B cell (primary cell): ENCODE measurements at regions not wholly inside any gene's neighbourhood (a gene's known extent, or its start where the extent isn't known, plus 50 kb on each side); places are given as distances from the start of the nearest gene placed in this dataset.

ENCODE experiments used
- ATAC-seq: fragments of 200-7000 bp; cut with Tn5 transposase; one replicate; pipeline ENCODE4 v1.10.0; 2021; ENCODE audit warnings: low read depth, mild to moderate bottlenecking, moderate number of reproducible peaks, moderate library complexity
- CTCF ChIA-PET: fragments of 350-600 bp; sonication (Branson Sonifier 250); formaldehyde crosslinking; loops from one replicate; lab custom pipeline; 2021; ENCODE audit warnings: antibody characterized with exemption, inconsistent platforms; lab: Charles Lee
- POLR2A ChIA-PET: fragments of 350-600 bp; sonication (Branson Sonifier 250); formaldehyde crosslinking; loops from one replicate; lab custom pipeline; 2021; ENCODE audit warnings: antibody characterized with exemption; lab: Charles Lee
- DNase-seq: peaks from one replicate; pipeline ENCODE4 v3.0.0; 2013
- H2AFZ ChIP-seq: 2 replicates; pipeline ENCODE4 v1.6.1; 2012; ENCODE audit warnings: mild to moderate bottlenecking, low read depth, low read length; ENCODE audit not compliant: insufficient read depth, poor library complexity, severe bottlenecking
- H3K27ac ChIP-seq, 2 donors: 1 replicate in 1 of 2; 2 replicates in 1 of 2; pipeline ENCODE4 v1.5.1; 2012 to 2013; ENCODE audit warnings: low read length in 2 of 2, mild to moderate bottlenecking in 2 of 2, moderate library complexity in 1 of 2
- H3K27me3 ChIP-seq, 4 experiments: fragments of 200-600 bp in 1 of 4; sonication (generic) in 1 of 4; replicated peaks in 1 of 4; 1 replicate in 2 of 4; 2 replicates in 2 of 4; pipeline versions ENCODE4 v1.6.1 to v1.7.0; 2013 to 2016; ENCODE audit warnings: low read length in 3 of 4, mild to moderate bottlenecking in 2 of 4, mixed read lengths in 1 of 4, moderate library complexity in 1 of 4; ENCODE audit not compliant: insufficient read depth in 4 of 4, control insufficient read depth in 3 of 4; ENCODE audit errors: control extremely low read depth in 1 of 4
- H3K36me3 ChIP-seq, 2 experiments: replicated peaks in 1 of 2; 1 replicate in 1 of 2; 2 replicates in 1 of 2; pipeline versions ENCODE4 v1.6.1 to v1.7.1; 2013; ENCODE audit warnings: low read length in 1 of 2; ENCODE audit not compliant: insufficient read depth in 2 of 2, control insufficient read depth in 1 of 2; ENCODE audit errors: control extremely low read depth in 1 of 2, extremely low read depth in 1 of 2
- H3K4me1 ChIP-seq, 2 donors: fragments of 200-600 bp in 1 of 2; sonication (generic) in 1 of 2; 1 replicate in 1 of 2; 2 replicates in 1 of 2; pipeline versions ENCODE4 v1.5.1 to v1.6.1; 2013 to 2017; ENCODE audit warnings: low read length in 2 of 2; ENCODE audit not compliant: control insufficient read depth in 2 of 2, insufficient read depth in 2 of 2
- H3K4me2 ChIP-seq: replicated peaks from 2 replicates; pipeline ENCODE3; 2012; ENCODE audit warnings: mild to moderate bottlenecking, low read depth, low read length; ENCODE audit not compliant: poor library complexity, severe bottlenecking
- H3K4me3 ChIP-seq, 5 experiments: fragments of 200-600 bp in 1 of 5; sonication (generic) in 1 of 5; 1 replicate in 3 of 5; 2 replicates in 2 of 5; pipeline versions ENCODE4 v1.5.1 to v1.7.0; 2011 to 2016; ENCODE audit warnings: low read length in 4 of 5, mild to moderate bottlenecking in 4 of 5, low read depth in 2 of 5, control low read depth in 1 of 5, moderate library complexity in 1 of 5; ENCODE audit not compliant: insufficient read depth in 1 of 5; ENCODE audit errors: control extremely low read depth in 1 of 5, extremely low read depth in 1 of 5
- H3K79me2 ChIP-seq: fragments of 200-600 bp; sonication (generic); one replicate; pipeline ENCODE4 v1.6.0; 2016; ENCODE audit warnings: low read length; ENCODE audit not compliant: control insufficient read depth, insufficient read depth
- H3K9ac ChIP-seq: fragments of 200-600 bp; sonication (generic); 2 replicates; pipeline ENCODE4 v1.6.1; 2017; ENCODE audit warnings: mild to moderate bottlenecking, low read length, moderate library complexity
- H3K9me3 ChIP-seq, 3 donors: one replicate each; pipeline versions ENCODE4 v1.6.1 to v1.7.1; 2013; ENCODE audit warnings: low read length in 2 of 3; ENCODE audit not compliant: control insufficient read depth in 2 of 3, insufficient read depth in 1 of 3; ENCODE audit errors: control extremely low read depth in 1 of 3
- H4K20me1 ChIP-seq: 2 replicates; pipeline ENCODE4 v1.6.0; 2012; ENCODE audit warnings: mild to moderate bottlenecking, low read length; ENCODE audit not compliant: insufficient read depth, control insufficient read depth, poor library complexity, severe bottlenecking
- H3K27ac Mint-ChIP-seq: one replicate; pipeline ENCODE4 v1.8.0; 2021; ENCODE audit warnings: mixed read lengths
- H3K27me3 Mint-ChIP-seq: one replicate; pipeline ENCODE4 v1.8.0; 2021; ENCODE audit warnings: mixed read lengths
- H3K4me1 Mint-ChIP-seq: one replicate; pipeline ENCODE4 v1.8.0; 2021; ENCODE audit warnings: mixed read lengths
- H3K4me3 Mint-ChIP-seq: one replicate; pipeline ENCODE4 v1.8.0; 2021; ENCODE audit warnings: mixed read lengths
- H3K9me3 Mint-ChIP-seq: one replicate; pipeline ENCODE4 v1.8.0; 2022; ENCODE audit warnings: mixed read lengths; ENCODE audit not compliant: insufficient read depth
- EZH2 ChIP-seq: IDR thresholded peaks from 2 replicates; pipeline ENCODE4 v1.6.1; 2012; ENCODE audit warnings: borderline replicate concordance, low read depth, mild to moderate bottlenecking, moderate library complexity, low read length; ENCODE audit not compliant: insufficient read depth, poor library complexity, severe bottlenecking
- WGBS: methylation state at CpG from one replicate; pipeline ENCODE4 v1.1.5; 2013; ENCODE audit warnings: missing lambda C conversion rate; ENCODE audit not compliant: insufficient coverage; 5-methylcytosine and 5-hydroxymethylcytosine counted together
- intact Hi-C: fragments of 100-400 bp; cut with micrococcal nuclease; formaldehyde crosslinking; loops from one replicate; pipeline ENCODE4 v1.10.0; 2022
- TF ChIP-seq, protein P1 (sequence below): fragments of 200-600 bp; IDR thresholded peaks from one replicate; pipeline ENCODE4 v1.8.0; 2022; ENCODE audit warnings: antibody characterized with exemption, mild to moderate bottlenecking

DNA sequence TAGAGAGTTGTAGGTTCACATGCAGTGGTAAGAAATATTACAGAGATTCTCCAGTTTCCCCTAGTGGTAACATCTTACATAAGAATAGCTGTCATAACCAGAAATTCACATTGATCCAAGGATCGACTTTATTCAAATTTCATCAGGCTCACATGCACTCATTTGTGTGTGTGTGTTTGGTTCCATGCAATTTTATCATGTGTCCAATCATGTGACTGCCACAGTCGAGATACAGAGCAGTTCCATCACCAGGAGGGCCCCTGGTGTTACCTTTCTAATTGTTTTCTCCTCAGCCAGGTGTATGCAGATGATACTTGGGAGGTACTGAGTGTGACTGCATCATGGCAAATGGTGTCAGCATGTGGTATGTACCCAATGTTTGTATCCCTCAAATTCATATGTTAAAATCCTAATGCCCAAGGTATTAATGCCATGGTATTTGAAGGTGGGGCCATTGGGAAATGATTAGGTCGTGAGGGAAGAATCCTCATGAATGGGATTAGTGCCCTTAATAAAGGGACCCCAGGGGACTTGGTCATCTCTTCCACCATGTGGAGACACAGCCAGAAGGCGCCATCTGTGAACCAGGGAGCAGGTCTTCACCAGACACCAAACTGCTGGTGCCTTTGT is 126.3 kb downstream of the CXCL12 start:
- Histone ChIP-seq H3K4me1 (no peaks in the 10 kb centered on the region), H3K27me3 (no peaks in the 10 kb centered on the region), H2AFZ (no peak overlapping the region), H3K36me3 (no peaks in the 10 kb centered on the region), H3K79me2 (no peaks in the 10 kb centered on the region), H3K9me3 (peaks cover 0 to 11% (median 0%) of the 10 kb centered on the region in 3 donors), H3K4me3 (no peak overlapping the region), H3K9ac (no peak overlapping the region), H3K27ac (no peak overlapping the region), H3K4me2 (no peak overlapping the region), H4K20me1 (no peaks in the 10 kb centered on the region)
- POLR2A ChIA-PET = no interaction called here
- ATAC-seq (no peak), DNase-seq (no peak)
- WGBS = 67% methylated on average over 1 of the region's 4 CpGs
- Mint-ChIP-seq H3K27ac (no peak overlapping the region), H3K4me3 (no peak overlapping the region), H3K27me3 (no peaks in the 10 kb centered on the region), H3K4me1 (no peaks in the 10 kb centered on the region), H3K9me3 (no peaks in the 10 kb centered on the region)
- CTCF ChIA-PET = no interaction called here
- TF ChIP-seq EZH2 = no peak
- TF ChIP-seq, protein P1, sequence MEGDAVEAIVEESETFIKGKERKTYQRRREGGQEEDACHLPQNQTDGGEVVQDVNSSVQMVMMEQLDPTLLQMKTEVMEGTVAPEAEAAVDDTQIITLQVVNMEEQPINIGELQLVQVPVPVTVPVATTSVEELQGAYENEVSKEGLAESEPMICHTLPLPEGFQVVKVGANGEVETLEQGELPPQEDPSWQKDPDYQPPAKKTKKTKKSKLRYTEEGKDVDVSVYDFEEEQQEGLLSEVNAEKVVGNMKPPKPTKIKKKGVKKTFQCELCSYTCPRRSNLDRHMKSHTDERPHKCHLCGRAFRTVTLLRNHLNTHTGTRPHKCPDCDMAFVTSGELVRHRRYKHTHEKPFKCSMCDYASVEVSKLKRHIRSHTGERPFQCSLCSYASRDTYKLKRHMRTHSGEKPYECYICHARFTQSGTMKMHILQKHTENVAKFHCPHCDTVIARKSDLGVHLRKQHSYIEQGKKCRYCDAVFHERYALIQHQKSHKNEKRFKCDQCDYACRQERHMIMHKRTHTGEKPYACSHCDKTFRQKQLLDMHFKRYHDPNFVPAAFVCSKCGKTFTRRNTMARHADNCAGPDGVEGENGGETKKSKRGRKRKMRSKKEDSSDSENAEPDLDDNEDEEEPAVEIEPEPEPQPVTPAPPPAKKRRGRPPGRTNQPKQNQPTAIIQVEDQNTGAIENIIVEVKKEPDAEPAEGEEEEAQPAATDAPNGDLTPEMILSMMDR = no peak
- intact Hi-C loops = no loop called here

DNA sequence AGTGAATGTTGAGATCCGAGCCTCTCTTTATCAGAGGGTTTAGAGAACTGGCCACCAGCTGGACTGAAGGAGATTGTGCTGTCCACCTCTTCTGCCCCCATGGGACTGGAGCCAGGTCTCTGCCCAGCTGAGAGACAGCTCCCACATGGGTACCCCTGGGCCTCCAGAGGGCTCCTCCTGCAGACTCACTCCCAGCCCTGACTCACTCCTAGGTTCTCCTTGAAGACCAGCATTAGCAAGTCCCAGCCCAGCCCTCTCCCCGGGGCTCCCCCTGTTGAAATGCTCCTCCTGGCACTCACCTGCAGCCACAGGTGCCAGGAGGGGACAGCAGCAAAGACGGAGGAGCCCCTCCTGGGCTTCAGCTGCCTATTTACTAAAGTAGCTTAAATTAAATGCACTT is 126.9 kb downstream of the CXCL12 start:
- no peaks in the 10 kb centered on the region for H3K36me3 ChIP-seq
- 83% methylated on average over 1 of the region's 3 CpGs for WGBS
- peaks cover 0 to 11% (median 0%) of the 10 kb centered on the region in 3 donors for H3K9me3 ChIP-seq
- no peak overlapping the region for H3K27ac ChIP-seq
- no peaks in the 10 kb centered on the region for H3K9me3 Mint-ChIP-seq
- H3K27me3 Mint-ChIP-seq = no peaks in the 10 kb centered on the region
- no peaks in the 10 kb centered on the region for H3K4me1 ChIP-seq
- H2AFZ ChIP-seq = no peak overlapping the region
- intact Hi-C loops = no loop called here
- DNase-seq = no peak
- H4K20me1 ChIP-seq = no peaks in the 10 kb centered on the region
- no peaks in the 10 kb centered on the region for H3K27me3 ChIP-seq
- ChIA-PET POLR2A (no interaction called here), CTCF (no interaction called here)
- H3K9ac ChIP-seq = no peak overlapping the region
- no peak overlapping the region for H3K4me2 ChIP-seq
- no peaks in the 10 kb centered on the region for H3K4me1 Mint-ChIP-seq
- H3K4me3 Mint-ChIP-seq = no peak overlapping the region
- H3K79me2 ChIP-seq = no peaks in the 10 kb centered on the region
- H3K27ac Mint-ChIP-seq = no peak overlapping the region
- no peak for TF ChIP-seq EZH2
- TF ChIP-seq, protein P1 = no peak
- H3K4me3 ChIP-seq = no peak overlapping the region
- no peak for ATAC-seq
